GM13976 (cell line): ENCODE measurements at regions not wholly inside any gene's neighbourhood (a gene's known extent, or its start where the extent isn't known, plus 50 kb on each side); places are given as distances from the start of the nearest gene placed in this dataset.

Experiments
- DNase-seq: peaks from one replicate; pipeline ENCODE4 v3.0.0; 2012; ENCODE audit warnings: low spot score
- in situ Hi-C: fragments of 300-500 bp; cut with MboI; formaldehyde crosslinking; loops from one replicate; pipeline ENCODE4 v1.12.0; 2022; ENCODE audit warnings: low sequenced_read_pairs, mixed read lengths, inconsistent platforms; ENCODE audit not compliant: unreplicated experiment
- TF ChIP-seq, protein P1 (sequence below): IDR thresholded peaks from 2 replicates; pipeline ENCODE4 v1.5.1; 2012; ENCODE audit warnings: borderline replicate concordance, mild to moderate bottlenecking; ENCODE audit not compliant: insufficient read depth; ENCODE audit errors: extremely low read depth, missing control alignments, control extremely low read depth

DNA sequence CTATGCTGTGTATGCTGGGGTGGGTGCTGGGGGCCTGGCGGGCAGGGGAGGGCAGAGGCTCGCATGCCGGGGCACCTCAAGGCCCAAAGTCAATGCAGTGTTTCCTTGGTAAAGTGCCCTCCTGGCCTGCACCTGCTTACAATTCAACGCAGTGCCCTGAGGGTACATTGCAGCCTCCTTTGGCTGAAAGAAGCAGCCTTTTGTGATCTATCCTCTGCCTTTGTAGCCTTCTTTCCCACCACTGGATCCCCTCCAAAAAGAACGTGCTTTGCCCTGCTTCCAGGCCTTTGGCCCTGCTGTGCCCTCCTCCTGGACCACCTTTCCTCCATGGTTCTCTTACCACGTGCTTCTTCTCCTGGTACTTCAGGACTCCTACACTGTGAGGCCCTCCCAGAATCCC lies 113.6 kb upstream of the PTPN1 start:
- in situ Hi-C loops: no loop called here
- no peak for DNase-seq
- TF ChIP-seq, protein P1, sequence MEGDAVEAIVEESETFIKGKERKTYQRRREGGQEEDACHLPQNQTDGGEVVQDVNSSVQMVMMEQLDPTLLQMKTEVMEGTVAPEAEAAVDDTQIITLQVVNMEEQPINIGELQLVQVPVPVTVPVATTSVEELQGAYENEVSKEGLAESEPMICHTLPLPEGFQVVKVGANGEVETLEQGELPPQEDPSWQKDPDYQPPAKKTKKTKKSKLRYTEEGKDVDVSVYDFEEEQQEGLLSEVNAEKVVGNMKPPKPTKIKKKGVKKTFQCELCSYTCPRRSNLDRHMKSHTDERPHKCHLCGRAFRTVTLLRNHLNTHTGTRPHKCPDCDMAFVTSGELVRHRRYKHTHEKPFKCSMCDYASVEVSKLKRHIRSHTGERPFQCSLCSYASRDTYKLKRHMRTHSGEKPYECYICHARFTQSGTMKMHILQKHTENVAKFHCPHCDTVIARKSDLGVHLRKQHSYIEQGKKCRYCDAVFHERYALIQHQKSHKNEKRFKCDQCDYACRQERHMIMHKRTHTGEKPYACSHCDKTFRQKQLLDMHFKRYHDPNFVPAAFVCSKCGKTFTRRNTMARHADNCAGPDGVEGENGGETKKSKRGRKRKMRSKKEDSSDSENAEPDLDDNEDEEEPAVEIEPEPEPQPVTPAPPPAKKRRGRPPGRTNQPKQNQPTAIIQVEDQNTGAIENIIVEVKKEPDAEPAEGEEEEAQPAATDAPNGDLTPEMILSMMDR: no peak

- DNase-seq: no peak
- TF ChIP-seq, protein P1: no peak
- in situ Hi-C loops: no loop called here
Observed at GRCh38 chr20:50397058-50397457, 113.1 kb upstream of the PTPN1 start.

- in situ Hi-C loops: no loop called here
- TF ChIP-seq, protein P1: no peak
- no peak for DNase-seq
Observed at GRCh38 chr20:50398064-50398463, 112.1 kb upstream of the PTPN1 start.

DNA sequence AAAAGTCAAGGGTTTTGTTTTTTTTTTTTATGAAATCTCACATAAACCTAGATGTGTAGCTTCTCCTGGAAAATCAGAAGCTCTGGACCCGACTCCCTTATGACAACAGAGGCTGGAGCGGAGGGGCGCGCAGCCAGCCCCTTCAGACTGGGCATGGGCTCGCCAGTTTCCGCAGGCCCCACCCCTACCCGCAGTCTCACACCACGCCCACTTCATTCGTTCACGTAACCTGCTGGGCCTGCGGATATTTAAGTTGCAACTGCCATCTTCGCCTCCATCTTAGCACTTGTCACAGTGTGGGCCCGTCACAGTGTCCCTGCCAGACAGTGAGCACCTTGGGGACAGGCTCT lies 111.7 kb upstream of the PTPN1 start:
- no peak for DNase-seq
- TF ChIP-seq, protein P1: no peak
- in situ Hi-C loops: no loop called here

- in situ Hi-C loops: no loop called here
- DNase-seq: no peak
- TF ChIP-seq, protein P1: no peak
Observed at GRCh38 chr20:50398821-50399554, 111.2 kb upstream of the PTPN1 start.

DNA sequence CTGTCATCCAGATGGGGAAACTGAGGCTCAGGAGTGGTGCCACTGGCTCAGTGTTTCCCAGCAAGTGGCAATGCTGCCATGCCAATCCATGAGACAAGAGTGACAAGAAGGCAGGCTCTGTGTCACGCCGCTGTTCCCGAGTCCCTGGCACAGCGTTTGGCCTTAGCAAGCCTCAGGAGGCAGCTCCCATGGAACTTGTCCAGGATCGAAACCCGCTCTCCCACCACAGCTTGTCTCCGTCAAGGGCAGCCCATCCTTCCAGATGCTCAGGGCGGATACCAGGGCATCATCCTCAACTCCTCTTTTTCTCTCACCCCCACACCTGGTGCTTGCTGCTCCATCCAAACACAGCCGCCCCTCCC lies 110.6 kb upstream of the PTPN1 start:
- no peak for DNase-seq
- in situ Hi-C loops: no loop called here
- TF ChIP-seq, protein P1: no peak
